H1 (cell line): ENCODE measurements at regions not wholly inside any gene's neighbourhood (a gene's known extent, or its start where the extent isn't known, plus 50 kb on each side); places are given as distances from the start of the nearest gene placed in this dataset.

Experiments
- CTCF ChIA-PET: fragments of 300-600 bp; sonication (Branson Sonifier 250); formaldehyde crosslinking; loops from one replicate; lab custom pipeline; 2021; ENCODE audit not compliant: partially characterized antibody; lab: Charles Lee
- POLR2A ChIA-PET: fragments of 300-600 bp; sonication (Branson Sonifier 250); formaldehyde crosslinking; loops from one replicate; lab custom pipeline; 2021; ENCODE audit warnings: inconsistent platforms; ENCODE audit not compliant: partially characterized antibody; lab: Charles Lee
- DNase-seq, 2 experiments: peaks; one replicate each; pipeline versions ENCODE4 v3.0.0 to v3.0.0-alpha.2; 2010 to 2022; ENCODE audit warnings: low spot score in 2 of 2, low read depth in 1 of 2, mixed read lengths in 1 of 2
- FAIRE-seq: peaks from 2 replicates; lab custom pipeline; 2011; peaks lifted over from hg19 to GRCh38; lab: Jason Lieb, UNC
- H2AFZ ChIP-seq: 2 replicates; pipeline ENCODE4 v1.8.1; 2012; ENCODE audit warnings: low read length, inconsistent platforms
- H2AK5ac ChIP-seq: 2 replicates; pipeline ENCODE4 v1.6.1; 2013; ENCODE audit warnings: low read depth, low read length
- H2BK120ac ChIP-seq: replicated peaks from 2 replicates; pipeline ENCODE3; 2013; ENCODE audit warnings: low read depth, low read length, inconsistent platforms
- H2BK12ac ChIP-seq: 2 replicates; pipeline ENCODE4 v1.6.1; 2013; ENCODE audit warnings: low read depth, low read length
- H2BK15ac ChIP-seq: 2 replicates; pipeline ENCODE4 v1.6.1; 2013; ENCODE audit warnings: low read length
- H2BK20ac ChIP-seq: 2 replicates; pipeline ENCODE4 v1.6.1; 2013; ENCODE audit warnings: low read length
- H2BK5ac ChIP-seq: 2 replicates; pipeline ENCODE4 v1.6.1; 2013; ENCODE audit warnings: low read depth, low read length
- H3K14ac ChIP-seq: 2 replicates; pipeline ENCODE4 v1.6.1; 2013; ENCODE audit warnings: inconsistent platforms; ENCODE audit not compliant: insufficient read length
- H3K18ac ChIP-seq: 2 replicates; pipeline ENCODE4 v1.6.1; 2013; ENCODE audit warnings: low read length; ENCODE audit errors: extremely low read depth
- H3K23ac ChIP-seq: 2 replicates; pipeline ENCODE4 v1.6.1; 2013; ENCODE audit warnings: inconsistent platforms; ENCODE audit not compliant: insufficient read length
- H3K23me2 ChIP-seq: 2 replicates; pipeline ENCODE4 v1.6.1; 2013; ENCODE audit warnings: low read depth, low read length
- H3K27ac ChIP-seq: 2 replicates; pipeline ENCODE4 v1.6.1; 2011; ENCODE audit warnings: low read depth, low read length, inconsistent platforms
- H3K27me3 ChIP-seq, 4 experiments: replicated peaks in 1 of 4; 1 replicate in 1 of 4; 2 replicates in 3 of 4; pipeline versions ENCODE4 v1.6.1 to v1.8.1; 2011 to 2013; ENCODE audit warnings: low read length in 3 of 4, mild to moderate bottlenecking in 3 of 4, inconsistent platforms in 2 of 4, mixed read lengths in 2 of 4, moderate library complexity in 1 of 4; ENCODE audit not compliant: control insufficient read depth in 3 of 4, insufficient read depth in 3 of 4; ENCODE audit errors: extremely low read depth in 1 of 4
- H3K36me3 ChIP-seq, 4 experiments: 2 replicates each; pipeline versions ENCODE4 v1.6.1 to v1.8.1; 2011 to 2013; ENCODE audit warnings: mild to moderate bottlenecking in 4 of 4, low read length in 3 of 4, moderate library complexity in 2 of 4, control low read depth in 1 of 4, inconsistent platforms in 1 of 4; ENCODE audit not compliant: insufficient read depth in 4 of 4, control insufficient read depth in 2 of 4
- H3K4ac ChIP-seq: replicated peaks from 2 replicates; pipeline ENCODE3; 2013; ENCODE audit warnings: low read length, low read depth, mixed read lengths, inconsistent platforms; ENCODE audit not compliant: insufficient read length
- H3K4me1 ChIP-seq, 4 experiments: replicated peaks in 1 of 4; 1 replicate in 1 of 4; 2 replicates in 3 of 4; pipeline versions ENCODE4 v1.6.1 to v1.8.1; 2011 to 2013; ENCODE audit warnings: low read length in 3 of 4, inconsistent platforms in 2 of 4, mixed read lengths in 1 of 4; ENCODE audit not compliant: insufficient read depth in 4 of 4, control insufficient read depth in 3 of 4
- H3K4me2 ChIP-seq, 2 experiments: 2 replicates each; pipeline versions ENCODE4 v1.6.1 to v1.8.1; 2011 to 2013; ENCODE audit warnings: low read depth in 2 of 2, low read length in 2 of 2, control low read depth in 1 of 2, inconsistent platforms in 1 of 2, mild to moderate bottlenecking in 1 of 2; ENCODE audit not compliant: insufficient read depth in 1 of 2
- H3K4me3 ChIP-seq, 4 experiments: fragments of 200-600, 300-600 bp in 1 of 4; sonication (generic), shearing (Covaris generic), sonication (Bioruptor Twin) in 1 of 4; 2 replicates each; pipeline versions ENCODE4 v1.5.1 to v1.8.1; 2011 to 2016; ENCODE audit warnings: low read length in 4 of 4, low read depth in 3 of 4, control low read depth in 2 of 4, inconsistent platforms in 2 of 4, mild to moderate bottlenecking in 2 of 4, mixed read lengths in 1 of 4, moderate library complexity in 1 of 4; ENCODE audit not compliant: insufficient read depth in 2 of 4; ENCODE audit errors: extremely low read depth in 1 of 4
- H3K56ac ChIP-seq: replicated peaks from 2 replicates; pipeline ENCODE3; 2013; ENCODE audit warnings: low read depth, mild to moderate bottlenecking, mixed read lengths, low read length, inconsistent platforms; ENCODE audit not compliant: insufficient read length
- H3K79me1 ChIP-seq: 2 replicates; pipeline ENCODE4 v1.6.1; 2013; ENCODE audit warnings: low read depth, low read length, control low read depth
- H3K79me2 ChIP-seq, 2 experiments: 2 replicates each; pipeline versions ENCODE4 v1.6.1 to v1.8.1; 2012 to 2013; ENCODE audit warnings: low read length in 2 of 2, mild to moderate bottlenecking in 2 of 2, inconsistent platforms in 1 of 2; ENCODE audit not compliant: insufficient read depth in 2 of 2, control insufficient read depth in 1 of 2
- H3K9ac ChIP-seq, 4 experiments: replicated peaks in 1 of 4; 1 replicate in 1 of 4; 2 replicates in 3 of 4; pipeline versions ENCODE4 v1.6.1 to v1.8.1; 2011 to 2013; ENCODE audit warnings: low read depth in 3 of 4, low read length in 3 of 4, control low read depth in 2 of 4, mild to moderate bottlenecking in 2 of 4, moderate library complexity in 2 of 4, inconsistent platforms in 1 of 4; ENCODE audit errors: extremely low read depth in 1 of 4
- H3K9me3 ChIP-seq, 2 experiments: 2 replicates each; pipeline versions ENCODE4 v1.6.1 to v1.8.1; 2012 to 2013; ENCODE audit warnings: mild to moderate bottlenecking in 2 of 2, moderate library complexity in 2 of 2, control low read depth in 1 of 2, inconsistent platforms in 1 of 2, low read depth in 1 of 2, low read length in 1 of 2, mixed read lengths in 1 of 2; ENCODE audit not compliant: insufficient read depth in 2 of 2
- H4K20me1 ChIP-seq, 2 experiments: replicated peaks in 1 of 2; 2 replicates each; pipeline versions ENCODE3 to v1.8.1; 2011 to 2013; ENCODE audit warnings: inconsistent platforms in 2 of 2, low read length in 2 of 2, mild to moderate bottlenecking in 1 of 2; ENCODE audit not compliant: insufficient read depth in 2 of 2, control insufficient read depth in 1 of 2
- H4K5ac ChIP-seq: 2 replicates; pipeline ENCODE4 v1.6.1; 2013; ENCODE audit warnings: low read length, low read depth, mixed read lengths, inconsistent platforms; ENCODE audit not compliant: insufficient read length
- H4K8ac ChIP-seq: 2 replicates; pipeline ENCODE4 v1.8.0; 2013; ENCODE audit warnings: mild to moderate bottlenecking, moderate library complexity, low read length, inconsistent platforms; ENCODE audit not compliant: insufficient read depth; ENCODE audit errors: extremely low read depth
- H4K91ac ChIP-seq: replicated peaks from 2 replicates; pipeline ENCODE3; 2013; ENCODE audit warnings: low read length, mixed read lengths, inconsistent platforms; ENCODE audit not compliant: insufficient read length
- CEBPB ChIP-seq: IDR thresholded peaks from 2 replicates; pipeline ENCODE4 v1.6.1; 2012; ENCODE audit warnings: low read depth, low read length
- RAD21 ChIP-seq, 2 experiments: IDR thresholded peaks in 1 of 2; conservative IDR thresholded peaks in 1 of 2; 2 replicates each; pipeline ENCODE4 v1.6.1; 2011; ENCODE audit warnings: low read depth in 2 of 2, low read length in 2 of 2, improper control_type of control experiment in 1 of 2, inconsistent platforms in 1 of 2, mild to moderate bottlenecking in 1 of 2, moderate library complexity in 1 of 2
- SP4 ChIP-seq: IDR thresholded peaks from 2 replicates; pipeline ENCODE4 v1.6.1; 2012; ENCODE audit warnings: low read length, inconsistent platforms
- TCF12 ChIP-seq: IDR thresholded peaks from 2 replicates; pipeline ENCODE4 v1.6.1; 2011; ENCODE audit warnings: low read depth, mild to moderate bottlenecking, low read length
- TEAD4 ChIP-seq: IDR thresholded peaks from 2 replicates; pipeline ENCODE4 v1.6.1; 2012; ENCODE audit warnings: low read depth, low read length, inconsistent platforms, mixed read lengths
- WGBS, 2 experiments: shearing (Covaris generic) in 1 of 2; methylation state at CpG; one replicate each; pipeline versions ENCODE4 v1.1.6 to v1.1.7; 2013 to 2015; ENCODE audit warnings: low lambda C conversion rate in 2 of 2, mixed read lengths in 2 of 2, inconsistent platforms in 1 of 2, low coverage in 1 of 2, missing lambda C conversion rate in 1 of 2; ENCODE audit not compliant: insufficient replicate concordance in 2 of 2, insufficient coverage in 1 of 2, insufficient read length in 1 of 2; ENCODE audit errors: extremely low coverage in 1 of 2, missing lambda C conversion rate in 1 of 2; 5-methylcytosine and 5-hydroxymethylcytosine counted together
- TF ChIP-seq, protein P1 (sequence below): IDR thresholded peaks from 2 replicates; pipeline ENCODE4 v1.6.1; 2012; ENCODE audit warnings: low read length, inconsistent platforms

GRCh38 chr12:11555743-11556625, 93.5 kb upstream of the ETV6 start:
- Histone ChIP-seq H3K9me3 (no peaks in the 10 kb centered on the region), H2AK5ac (no peak overlapping the region), H3K4me2 (no peak overlapping the region), H3K4ac (no peak overlapping the region), H3K79me1 (no peaks in the 10 kb centered on the region), H4K91ac (no peak overlapping the region), H3K4me3 (no peak overlapping the region), H2BK120ac (no peak overlapping the region), H3K27me3 (no peaks in the 10 kb centered on the region), H2AFZ (peak overlapping the region; percentile 86; the same call in 1 of the 2 replicates), H3K79me2 (no peaks in the 10 kb centered on the region), H3K14ac (no peak overlapping the region), H4K8ac (no peak overlapping the region), H4K5ac (no peak overlapping the region), H2BK20ac (0 out of 2 replicates have a peak overlapping the region, but pooled peaks have one; percentile 10), H3K27ac (no peak overlapping the region), H3K36me3 (no peaks in the 10 kb centered on the region), H3K23me2 (no peaks in the 10 kb centered on the region), H2BK15ac (no peak overlapping the region), H3K23ac (no peak overlapping the region), H3K18ac (no peak overlapping the region), H3K56ac (no peak overlapping the region), H3K4me1 (no peaks in the 10 kb centered on the region), H2BK5ac (no peak overlapping the region), H2BK12ac (0 out of 2 replicates have a peak overlapping the region, but pooled peaks have one; percentile 4), H3K9ac (no peak overlapping the region), H4K20me1 (no peaks in the 10 kb centered on the region)
- FAIRE-seq: peak; percentile 24
- DNase-seq: no peak
- ChIA-PET POLR2A (no interaction called here), CTCF (interaction anchor here (0.6 to 1.9 kb wide), 17 partner anchors 10 to 480 kb away, joined by 3 to 9 read pairs (median 3); no protein-coding TSS in a partner anchor)
- 83% methylated on average over 11 of the region's 11 CpGs; no CpG with 5 or more reads in 1 of the 2 experiments for WGBS, 2 experiments
- TF ChIP-seq, protein P1, sequence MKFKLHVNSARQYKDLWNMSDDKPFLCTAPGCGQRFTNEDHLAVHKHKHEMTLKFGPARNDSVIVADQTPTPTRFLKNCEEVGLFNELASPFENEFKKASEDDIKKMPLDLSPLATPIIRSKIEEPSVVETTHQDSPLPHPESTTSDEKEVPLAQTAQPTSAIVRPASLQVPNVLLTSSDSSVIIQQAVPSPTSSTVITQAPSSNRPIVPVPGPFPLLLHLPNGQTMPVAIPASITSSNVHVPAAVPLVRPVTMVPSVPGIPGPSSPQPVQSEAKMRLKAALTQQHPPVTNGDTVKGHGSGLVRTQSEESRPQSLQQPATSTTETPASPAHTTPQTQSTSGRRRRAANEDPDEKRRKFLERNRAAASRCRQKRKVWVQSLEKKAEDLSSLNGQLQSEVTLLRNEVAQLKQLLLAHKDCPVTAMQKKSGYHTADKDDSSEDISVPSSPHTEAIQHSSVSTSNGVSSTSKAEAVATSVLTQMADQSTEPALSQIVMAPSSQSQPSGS: no peak
- TF ChIP-seq TCF12 (no peak), CEBPB (no peak), SP4 (no peak), RAD21 (IDR thresholded peaks at IDR 0.05 in 1 of 2, conservative IDR thresholded peaks at IDR 0.05 in 1 of 2; ENCODE audit: low read depth in 2 of 2, low read length in 2 of 2) (no peak), TEAD4 (no peak)
